IMR-90 (cell line): ENCODE measurements at regions not wholly inside any gene's neighbourhood (a gene's known extent, or its start where the extent isn't known, plus 50 kb on each side); places are given as distances from the start of the nearest gene placed in this dataset.

Experiments
- ATAC-seq: fragments of 200-7000 bp; cut with Tn5 transposase; 2 replicates; pipeline ENCODE4 v1.9.1; 2020; ENCODE audit warnings: low read depth, mild to moderate bottlenecking, moderate library complexity
- BruUV-seq: library from RNA; stranded (reverse); fragments of 400-500 nt; replicated peaks from 2 replicates; lab custom pipeline; 2021; lab: Mats Ljungman, UMichigan
- CTCF ChIA-PET: fragments of 300-600 bp; formaldehyde crosslinking; extraction: SDS; loops from one replicate; lab custom pipeline; 2021; ENCODE audit warnings: antibody characterized with exemption; lab: Yijun Ruan, JAX
- POLR2A ChIA-PET: fragments of 300-600 bp; sonication (Branson Sonifier 250); formaldehyde crosslinking; loops from one replicate; lab custom pipeline; 2022; ENCODE audit warnings: antibody characterized with exemption; ENCODE audit not compliant: unreplicated experiment; lab: Charles Lee
- DNase-seq: peaks from one replicate; pipeline ENCODE4 v3.0.0; 2013
- H2AFZ ChIP-seq: replicated peaks from 2 replicates; pipeline ENCODE3; 2013; ENCODE audit warnings: low read length, mild to moderate bottlenecking; ENCODE audit not compliant: poor library complexity
- H2AK5ac ChIP-seq: 2 replicates; pipeline ENCODE4 v1.6.1; 2013; ENCODE audit warnings: low read depth, low read length, inconsistent platforms
- H2AK9ac ChIP-seq: replicated peaks from 2 replicates; pipeline ENCODE3; 2013; ENCODE audit warnings: mild to moderate bottlenecking, low read depth, low read length, moderate library complexity; ENCODE audit not compliant: poor library complexity
- H2BK120ac ChIP-seq: 2 replicates; pipeline ENCODE4 v1.6.1; 2013; ENCODE audit warnings: low read depth, low read length, inconsistent platforms
- H2BK15ac ChIP-seq: 3 replicates; pipeline ENCODE4 v1.6.1; 2013; ENCODE audit warnings: low read depth, low read length, inconsistent platforms
- H2BK20ac ChIP-seq: 2 replicates; pipeline ENCODE4 v1.6.1; 2013; ENCODE audit warnings: low read depth, mild to moderate bottlenecking, inconsistent platforms, low read length, moderate library complexity
- H2BK5ac ChIP-seq: 2 replicates; pipeline ENCODE4 v1.6.1; 2013; ENCODE audit warnings: mild to moderate bottlenecking, low read depth, low read length, inconsistent platforms; ENCODE audit not compliant: poor library complexity, severe bottlenecking
- H3K14ac ChIP-seq: replicated peaks from 2 replicates; pipeline ENCODE4 v1.6.1; 2013; ENCODE audit warnings: low read depth, low read length, inconsistent platforms
- H3K18ac ChIP-seq: 2 replicates; pipeline ENCODE4 v1.6.1; 2013; ENCODE audit warnings: low read depth, low read length, control low read depth
- H3K23ac ChIP-seq: 2 replicates; pipeline ENCODE4 v1.6.1; 2013; ENCODE audit warnings: low read depth, low read length, inconsistent platforms
- H3K27ac ChIP-seq: 2 replicates; pipeline ENCODE4 v1.5.1; 2013; ENCODE audit warnings: mild to moderate bottlenecking, control low read depth, low read length; ENCODE audit not compliant: insufficient read depth
- H3K27me3 ChIP-seq: 2 replicates; pipeline ENCODE4 v1.6.1; 2013; ENCODE audit warnings: low read length; ENCODE audit not compliant: control insufficient read depth, insufficient read depth
- H3K36me3 ChIP-seq: 2 replicates; pipeline ENCODE4 v1.6.1; 2013; ENCODE audit warnings: low read length, mixed read lengths; ENCODE audit not compliant: control insufficient read depth, insufficient read depth
- H3K4ac ChIP-seq: 2 replicates; pipeline ENCODE4 v1.6.1; 2013; ENCODE audit warnings: low read depth, low read length, inconsistent platforms
- H3K4me1 ChIP-seq: 2 replicates; pipeline ENCODE4 v1.6.1; 2013; ENCODE audit warnings: low read length, mixed read lengths; ENCODE audit not compliant: control insufficient read depth, insufficient read depth
- H3K4me2 ChIP-seq: 2 replicates; pipeline ENCODE4 v1.6.1; 2013; ENCODE audit warnings: low read depth, mild to moderate bottlenecking, control low read depth, low read length, moderate library complexity
- H3K4me3 ChIP-seq: 2 replicates; pipeline ENCODE4 v1.5.1; 2013; ENCODE audit warnings: low read depth, mild to moderate bottlenecking, control low read depth, low read length, moderate library complexity; ENCODE audit not compliant: insufficient read depth
- H3K56ac ChIP-seq: 2 replicates; pipeline ENCODE4 v1.6.1; 2013; ENCODE audit warnings: low read length, inconsistent platforms; ENCODE audit not compliant: insufficient read depth; ENCODE audit errors: extremely low read depth
- H3K79me1 ChIP-seq, 2 experiments: 2 replicates each; pipeline ENCODE4 v1.6.1; 2013; ENCODE audit warnings: low read length in 2 of 2, inconsistent platforms in 1 of 2, low read depth in 1 of 2
- H3K9ac ChIP-seq: 2 replicates; pipeline ENCODE4 v1.6.1; 2013; ENCODE audit warnings: low read depth, low read length, control low read depth
- H3K9me1 ChIP-seq: 2 replicates; pipeline ENCODE4 v1.6.1; 2013; ENCODE audit warnings: low read length, inconsistent platforms; ENCODE audit not compliant: insufficient read depth
- H3K9me3 ChIP-seq: 2 replicates; pipeline ENCODE4 v1.6.1; 2013; ENCODE audit warnings: low read length; ENCODE audit not compliant: control insufficient read depth, insufficient read depth
- H4K20me1 ChIP-seq: 2 replicates; pipeline ENCODE4 v1.6.1; 2013; ENCODE audit warnings: low read length, inconsistent platforms; ENCODE audit not compliant: insufficient read depth
- H4K5ac ChIP-seq: 2 replicates; pipeline ENCODE4 v1.6.1; 2013; ENCODE audit warnings: mild to moderate bottlenecking, low read depth, low read length, control low read depth
- H4K8ac ChIP-seq, 2 experiments: 2 replicates each; pipeline ENCODE4 v1.6.1; 2013; ENCODE audit warnings: low read depth in 2 of 2, low read length in 2 of 2, control low read depth in 1 of 2, inconsistent platforms in 1 of 2
- H4K91ac ChIP-seq: 2 replicates; pipeline ENCODE4 v1.6.1; 2013; ENCODE audit warnings: low read depth, low read length, inconsistent platforms; ENCODE audit not compliant: insufficient read depth
- CHD1 ChIP-seq: IDR thresholded peaks from 2 replicates; pipeline ENCODE4 v1.6.1; 2012; ENCODE audit warnings: low read depth, low read length, improper control_type of control experiment
- FOS ChIP-seq: fragments of 150-350 bp; IDR thresholded peaks from 2 replicates; pipeline ENCODE4 v1.6.1; 2016; ENCODE audit warnings: low read depth, low read length
- RCOR1 ChIP-seq: IDR thresholded peaks from 2 replicates; pipeline ENCODE4 v1.6.1; 2012; ENCODE audit warnings: mild to moderate bottlenecking, low read length, improper control_type of control experiment; ENCODE audit not compliant: insufficient replicate concordance
- whole genome bisulfite sequencing, 2 experiments: methylation state at CpG; one replicate each; pipeline versions ENCODE4 v1.1.5 to v1.1.7; 2013; ENCODE audit warnings: missing lambda C conversion rate in 2 of 2; ENCODE audit not compliant: insufficient read length in 1 of 2; ENCODE audit errors: extremely low coverage in 2 of 2; 5-methylcytosine and 5-hydroxymethylcytosine counted together
- dilution Hi-C: fragments of 300-500 bp; cut with HindIII; formaldehyde crosslinking; loops from one replicate; pipeline ENCODE4 v1.14.3; 2018; ENCODE audit warnings: low sequenced_read_pairs; ENCODE audit not compliant: unreplicated experiment
- in situ Hi-C: fragments of 300-500 bp; cut with MboI; formaldehyde crosslinking; loops from 3 replicates; pipeline ENCODE4 v1.14.3; 2019; ENCODE audit warnings: low sequenced_read_pairs, inconsistent platforms, mixed read lengths
- intact Hi-C: fragments of 100-400 bp; cut with micrococcal nuclease; formaldehyde crosslinking; loops from 2 replicates; pipeline ENCODE4 v1.10.0; 2022

GRCh38 chr1:195820925-195821324 lies 787.3 kb downstream of the KCNT2 start:
- H3K79me1 ChIP-seq: no peaks in the 10 kb centered on the region
- no peaks in the 10 kb centered on the region for H4K20me1 ChIP-seq
- no peak overlapping the region for H2AFZ ChIP-seq
- H4K91ac ChIP-seq: no peak overlapping the region
- H3K4me1 ChIP-seq: no peaks in the 10 kb centered on the region
- POLR2A ChIA-PET: interaction anchor here (0.6 kb wide), 1 partner anchor 1220 kb away, joined by 4 read pairs; no protein-coding TSS in a partner anchor
- H3K9me1 ChIP-seq: no peaks in the 10 kb centered on the region
- no peak overlapping the region for H2AK9ac ChIP-seq
- no peak overlapping the region for H3K4ac ChIP-seq
- no peak overlapping the region for H3K9ac ChIP-seq
- BruUV-seq: no TSS peak
- no peaks in the 10 kb centered on the region for H3K27me3 ChIP-seq
- TF ChIP-seq FOS (no peak), CHD1 (no peak), RCOR1 (no peak)
- no peak overlapping the region for H3K27ac ChIP-seq
- no peak for ATAC-seq
- H3K36me3 ChIP-seq: no peaks in the 10 kb centered on the region
- H3K18ac ChIP-seq: no peak overlapping the region
- no peak overlapping the region for H3K23ac ChIP-seq
- CTCF ChIA-PET: no interaction called here
- H2AK5ac ChIP-seq: no peak overlapping the region
- H3K4me3 ChIP-seq: no peak overlapping the region
- no peak overlapping the region for H4K8ac ChIP-seq
- no peak overlapping the region for H3K14ac ChIP-seq
- dilution Hi-C loops (no loop called here), in situ Hi-C loops (no loop called here), intact Hi-C loops (no loop called here)
- no peaks in the 10 kb centered on the region for H3K9me3 ChIP-seq
- no peak overlapping the region for H2BK15ac ChIP-seq
- H2BK20ac ChIP-seq: no peak overlapping the region
- DNase-seq: no peak
- WGBS, 2 experiments: no CpG with 5 or more reads among the region's 3 CpGs
- no peak overlapping the region for H4K5ac ChIP-seq
- H2BK120ac ChIP-seq: no peak overlapping the region
- H2BK5ac ChIP-seq: no peak overlapping the region
- H3K4me2 ChIP-seq: no peak overlapping the region
- H3K56ac ChIP-seq: no peak overlapping the region
